ENCODE measurements at regions not wholly inside any gene's neighbourhood (a gene's known extent, or its start where the extent isn't known, plus 50 kb on each side); places are given as distances from the start of the nearest gene placed in this dataset.

DNA sequence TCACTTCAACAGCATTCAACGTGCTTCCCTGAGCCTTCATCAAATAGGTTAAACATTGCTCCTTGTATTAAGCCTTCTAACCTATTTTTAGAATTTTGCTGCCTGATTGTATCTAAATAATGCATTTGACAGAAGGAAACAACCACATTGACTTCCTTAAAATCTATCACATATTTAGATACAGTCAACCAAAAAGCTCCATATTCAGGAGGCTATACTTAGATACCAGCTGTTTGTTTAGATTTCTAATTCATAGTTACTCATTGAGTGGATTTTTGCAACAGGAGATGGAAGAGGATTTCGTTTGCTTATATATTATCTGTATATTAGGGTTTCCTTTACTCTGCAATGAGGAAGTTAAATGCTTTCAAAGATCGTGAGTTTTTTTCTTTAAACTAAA lies 241.1 kb upstream of the PPP1R2C start:
- no peak for DNase-seq

DNA sequence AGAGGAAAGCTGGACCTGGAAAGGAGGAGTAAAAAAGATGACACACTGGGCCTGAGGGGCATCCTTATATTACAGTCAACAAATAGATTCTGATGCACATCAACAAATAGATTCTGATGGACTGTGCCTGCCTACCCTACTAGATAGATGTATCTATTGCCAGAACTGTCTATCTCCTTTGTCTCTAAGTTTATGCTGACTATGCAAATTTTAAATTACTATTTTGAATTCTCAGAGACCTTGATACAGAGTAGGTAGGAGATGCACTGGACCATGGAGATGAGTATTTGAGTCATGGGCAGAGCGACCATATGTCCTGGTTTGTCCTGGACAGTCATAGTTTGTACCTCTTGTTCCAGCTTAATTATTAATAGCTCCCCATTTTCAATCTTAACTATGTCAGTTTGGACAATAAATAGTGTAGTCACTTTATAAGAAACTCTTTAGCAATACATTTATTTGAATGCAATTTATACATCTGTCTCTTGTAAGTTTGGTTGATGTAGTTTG lies 247.9 kb upstream of the PPP1R2C start:
- DNase-seq = no peak

DNA sequence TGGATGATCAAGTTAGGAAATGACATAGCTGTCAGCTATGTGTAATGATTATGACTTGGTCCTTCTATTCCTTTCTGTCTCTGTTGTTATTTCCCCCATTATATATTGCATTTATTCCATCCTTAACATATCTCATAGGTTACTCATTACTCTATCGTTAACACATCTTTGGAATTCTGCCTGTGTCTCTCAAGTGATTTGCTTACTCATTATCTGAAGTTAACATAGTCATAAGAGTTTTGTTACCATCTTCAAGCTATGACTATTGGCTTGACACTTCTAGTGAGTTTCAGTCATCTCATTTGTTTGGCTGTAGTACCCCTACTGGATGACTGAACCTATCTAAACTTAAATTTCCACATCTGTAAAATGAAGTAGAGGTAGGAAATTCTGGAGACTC lies 286.1 kb upstream of the PPP1R2C start:
- no peak for DNase-seq

DNA sequence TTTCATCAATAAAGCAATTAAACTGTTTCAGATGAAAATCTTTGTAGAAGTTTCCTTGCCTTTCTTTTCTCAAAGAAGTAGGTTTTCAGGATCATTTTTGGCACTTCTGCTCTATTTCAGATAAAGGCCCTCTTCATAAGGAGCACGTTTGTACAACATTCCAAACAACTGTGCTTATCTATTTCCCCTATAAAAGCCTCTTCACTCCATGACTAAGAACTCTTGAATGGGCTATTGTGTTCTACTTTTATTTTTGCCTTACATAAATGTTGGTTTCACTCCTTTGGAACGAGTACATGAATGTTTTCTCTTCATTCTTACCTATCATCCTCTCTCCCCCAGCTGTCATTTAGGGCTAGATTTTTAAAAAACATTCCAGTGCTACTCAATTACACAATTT lies 288.0 kb upstream of the PPP1R2C start:
- DNase-seq = no peak

DNA sequence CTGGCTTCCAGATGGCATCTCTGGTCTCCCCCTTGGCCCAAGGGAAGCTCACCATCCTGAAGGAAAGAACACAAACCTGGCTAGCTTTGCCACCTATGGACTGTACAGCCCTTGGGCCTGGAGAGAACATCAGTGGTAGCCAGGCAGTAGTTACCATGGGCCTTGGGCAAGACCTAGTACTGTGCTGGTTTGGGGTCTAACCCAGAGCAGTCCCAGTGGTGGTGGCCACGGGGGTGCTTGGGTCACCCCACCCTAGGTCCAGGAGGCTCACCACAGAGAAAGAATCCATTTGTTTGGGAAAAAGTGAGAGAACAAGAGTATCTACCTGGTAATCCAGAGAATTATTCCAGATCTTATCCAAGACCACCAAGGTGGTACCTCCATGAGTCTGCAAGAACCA lies 290.7 kb upstream of the PPP1R2C start:
- DNase-seq = no peak

DNA sequence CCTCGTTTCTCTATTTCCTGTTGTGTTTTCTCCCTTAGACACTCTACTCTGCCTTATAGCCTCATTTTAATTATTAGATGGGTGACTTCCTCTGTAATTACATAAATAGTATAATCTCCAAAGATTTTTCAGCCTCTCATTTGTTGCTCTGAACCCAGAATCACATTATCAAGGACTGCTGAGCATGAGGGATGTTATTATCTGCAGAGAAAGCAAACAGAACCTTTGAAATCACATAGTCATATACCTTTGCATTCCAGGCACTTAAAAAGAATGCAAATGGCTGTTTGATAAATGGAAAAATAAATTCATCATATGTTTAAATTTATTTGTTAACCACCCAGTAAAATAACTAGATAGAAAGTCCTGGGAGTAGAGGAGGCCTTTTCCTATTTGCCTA lies 305.1 kb upstream of the PPP1R2C start:
- DNase-seq = no peak

DNA sequence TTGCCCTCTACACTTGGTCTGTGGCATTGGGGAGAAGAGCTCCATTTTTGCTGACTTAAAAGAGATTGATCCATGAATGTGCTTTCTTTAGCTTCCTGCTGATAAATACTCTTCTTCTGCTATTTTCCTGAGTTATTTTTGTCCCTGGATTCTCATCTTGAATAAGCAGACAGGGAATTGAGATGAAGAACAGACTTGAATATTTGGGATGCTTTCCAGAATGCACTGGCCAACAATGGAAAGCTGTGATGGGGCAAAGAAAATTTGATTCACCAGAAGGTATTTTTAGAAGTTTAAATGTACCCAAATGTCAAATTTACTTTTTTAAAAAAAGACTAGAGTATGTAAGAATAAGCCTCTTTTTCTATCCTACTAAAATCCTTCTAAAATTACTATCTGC lies 309.9 kb upstream of the PPP1R2C start:
- no peak for DNase-seq

DNA sequence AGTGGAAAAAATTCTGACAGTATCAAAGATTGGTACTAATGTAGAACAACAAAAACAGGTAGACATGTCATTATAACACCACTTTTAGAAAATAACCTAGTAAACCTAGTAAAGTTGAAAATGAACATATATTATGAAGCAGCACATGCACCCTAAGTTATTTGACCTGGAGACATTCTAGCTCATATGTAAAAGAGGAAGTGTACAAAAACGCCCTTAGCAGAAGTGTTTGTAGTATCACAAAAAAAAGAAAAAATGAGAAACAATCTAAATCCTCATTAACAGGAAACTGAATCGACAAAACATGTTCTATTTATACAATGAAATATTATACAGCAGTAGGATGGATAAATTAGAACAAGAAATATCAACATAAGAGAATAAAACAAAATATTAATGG lies 318.9 kb upstream of the PPP1R2C start:
- no peak for DNase-seq

DNA sequence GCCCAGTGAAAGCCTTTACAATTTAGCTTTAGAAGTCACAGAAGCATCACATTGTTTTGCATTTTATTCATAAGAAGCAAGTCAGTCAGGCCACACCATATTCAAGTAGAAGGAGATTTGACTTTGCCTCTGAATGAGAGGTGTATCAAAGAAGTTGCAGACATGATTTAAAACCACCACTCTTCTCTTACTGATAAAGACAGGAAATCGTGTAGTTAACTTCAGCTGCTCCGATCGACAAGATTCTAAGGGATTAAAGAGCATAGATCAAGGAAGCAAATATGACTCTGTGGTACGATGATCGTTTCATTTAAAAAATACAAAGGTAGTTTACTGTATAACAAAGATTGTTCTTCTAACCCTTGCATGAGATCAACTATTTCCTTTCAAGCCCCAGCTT lies 328.0 kb upstream of the PPP1R2C start:
- no peak for DNase-seq

DNA sequence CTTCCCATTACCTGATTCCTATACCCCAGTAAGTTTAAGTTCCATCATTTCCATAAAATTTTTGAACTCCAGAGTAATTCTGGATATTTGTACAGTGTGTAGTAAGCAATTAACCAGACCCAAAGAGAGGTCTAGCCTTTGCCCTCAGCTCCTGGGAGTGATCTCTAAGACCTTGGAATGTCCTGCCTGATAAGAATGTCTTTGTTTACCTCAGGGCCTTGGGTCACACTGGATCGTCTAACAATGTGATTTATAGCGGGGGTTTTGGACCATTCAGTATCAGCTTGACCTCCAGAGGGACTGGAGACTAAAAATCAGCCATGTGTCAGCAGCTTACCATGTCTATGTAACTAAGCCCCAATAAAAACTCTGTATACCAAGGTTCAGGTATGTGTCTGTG lies 330.9 kb upstream of the PPP1R2C start:
- DNase-seq = no peak

DNA sequence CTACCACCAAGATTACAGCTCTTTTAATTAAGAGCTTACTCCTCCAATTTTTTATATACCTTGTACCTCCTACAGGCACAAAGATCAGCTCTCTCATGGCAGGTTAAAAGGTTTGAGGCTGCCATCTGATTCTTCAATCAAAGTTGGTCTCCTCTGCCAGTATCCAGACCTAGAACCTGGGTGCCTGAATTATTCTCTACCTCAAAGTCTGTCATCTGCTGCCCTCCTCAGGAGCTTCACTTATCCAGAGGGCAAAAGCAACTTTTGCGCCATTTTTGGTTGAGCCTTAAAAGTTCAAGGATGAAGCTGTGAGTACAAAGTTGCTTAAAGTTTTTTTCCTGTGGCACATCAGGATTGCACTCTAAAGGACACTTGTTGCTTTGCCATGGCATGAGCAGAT lies 343.7 kb upstream of the PPP1R2C start:
- DNase-seq = no peak

DNA sequence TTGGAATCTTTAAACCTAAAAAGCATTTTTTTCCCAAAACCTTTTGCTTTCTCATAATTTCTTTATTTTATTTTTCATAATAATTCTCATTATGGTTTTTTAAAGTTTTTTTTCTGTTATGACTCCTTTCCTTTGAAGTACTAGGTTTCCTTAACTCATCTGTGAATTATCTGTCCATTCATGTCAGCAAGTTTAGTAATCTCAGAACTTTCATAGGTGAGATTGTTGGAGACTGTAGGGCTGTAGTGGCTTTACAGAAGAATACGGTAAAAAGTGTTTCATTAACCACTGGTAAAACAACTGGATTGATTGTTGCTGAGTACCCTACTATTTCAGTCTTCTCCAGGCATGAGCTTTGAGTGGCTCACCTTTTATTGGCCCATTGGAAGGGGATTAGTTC lies 361.7 kb upstream of the PPP1R2C start:
- DNase-seq = no peak

DNA sequence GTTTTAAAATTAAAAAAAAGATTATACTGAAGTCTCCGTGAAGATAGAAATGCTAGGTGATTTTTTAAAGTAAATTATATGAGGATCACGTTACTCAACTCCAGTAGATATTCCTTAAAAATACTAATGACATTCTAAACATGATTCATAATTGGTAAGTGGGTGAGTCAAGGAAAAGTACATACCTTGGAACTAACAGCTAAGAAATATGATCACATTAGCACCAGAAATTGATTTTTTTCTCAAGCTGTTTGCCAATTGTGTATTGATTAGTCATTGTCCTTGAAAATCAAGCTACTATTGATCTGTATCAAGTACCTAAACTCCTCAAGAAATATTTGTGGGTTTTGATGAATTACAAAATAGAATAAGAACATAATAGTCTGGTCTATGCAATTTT lies 362.6 kb upstream of the PPP1R2C start:
- DNase-seq = no peak

DNA sequence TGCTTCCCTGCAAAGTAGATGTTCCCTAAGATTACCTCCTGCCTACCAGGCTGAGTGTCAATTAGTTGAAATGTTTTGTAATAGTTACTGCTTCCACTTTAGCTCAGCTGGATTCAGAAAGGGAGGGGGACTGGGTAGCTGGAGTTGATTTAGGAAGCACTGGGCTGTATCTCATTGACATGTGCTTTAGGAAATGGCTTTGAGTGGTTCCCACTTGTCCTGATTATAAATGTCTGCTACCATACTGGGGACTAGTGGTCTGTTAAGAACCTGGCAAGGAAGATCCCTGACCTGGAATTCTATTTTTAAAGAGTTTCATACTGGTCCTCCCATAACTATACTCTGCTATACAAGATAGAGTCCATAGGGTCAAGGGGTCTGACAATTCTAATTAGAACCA lies 363.9 kb upstream of the PPP1R2C start:
- no peak for DNase-seq

DNA sequence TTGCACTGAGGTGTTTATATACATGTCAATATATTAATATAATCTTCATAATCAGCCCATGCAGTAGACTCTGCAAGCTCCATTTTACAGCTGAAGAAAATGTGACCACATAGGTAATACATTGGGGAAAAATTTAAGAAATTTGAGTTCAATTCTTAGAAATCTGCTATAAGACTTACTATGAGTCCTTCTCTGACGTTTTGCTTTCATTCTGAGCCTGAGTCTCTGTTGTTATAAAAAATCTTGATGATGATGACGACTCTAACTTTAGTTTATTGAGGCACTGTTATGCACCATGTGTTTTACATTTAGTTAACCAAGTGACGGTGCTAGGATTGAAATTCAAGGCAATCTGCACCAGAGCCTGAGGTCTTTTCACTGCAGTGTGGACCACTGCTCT lies 370.3 kb upstream of the PPP1R2C start:
- DNase-seq = no peak

DNA sequence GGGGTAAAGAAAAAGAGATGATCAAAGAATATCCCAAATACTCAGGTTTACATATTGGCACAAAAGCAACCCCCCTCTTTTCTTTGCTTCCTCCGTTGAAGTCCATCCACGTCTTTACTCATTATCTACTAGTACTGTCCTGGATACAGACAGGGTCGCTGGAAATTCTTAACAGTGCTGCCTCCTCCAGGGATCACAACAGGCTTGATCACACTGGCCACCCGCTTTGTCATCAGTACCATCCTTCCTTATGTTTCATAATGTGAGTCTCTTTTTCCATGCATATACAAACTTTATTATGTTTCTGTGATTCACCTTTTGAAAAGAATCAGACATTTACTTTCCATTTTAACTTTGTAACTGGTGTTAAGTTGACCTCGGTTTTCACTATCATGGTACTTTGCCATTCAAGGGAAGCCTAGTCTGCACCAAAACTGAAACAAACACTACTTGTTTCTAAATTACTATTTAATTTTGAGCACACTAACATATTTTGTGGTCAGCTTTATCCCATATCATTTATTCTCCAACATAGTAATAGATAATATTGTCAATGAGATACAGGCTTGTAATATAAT lies 387.5 kb upstream of the PPP1R2C start:
- DNase-seq = no peak

DNA sequence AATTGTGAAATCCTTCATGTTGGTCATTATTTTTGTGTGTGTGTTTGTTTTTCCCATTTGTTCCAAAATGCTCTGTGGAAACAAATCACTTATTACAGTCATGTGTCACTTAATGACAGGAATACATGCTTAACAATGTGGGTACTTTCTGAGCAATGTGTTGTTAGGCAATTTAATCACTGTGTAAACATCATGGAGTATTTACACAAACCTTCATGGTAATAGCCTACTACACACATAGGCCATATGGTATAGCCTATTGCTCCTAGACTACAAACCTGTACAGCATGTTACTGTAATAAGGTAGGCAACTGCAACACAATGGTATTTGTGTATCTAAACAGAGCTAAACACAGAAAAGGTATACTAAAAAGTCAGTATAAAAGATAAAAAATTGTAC lies 388.9 kb upstream of the PPP1R2C start:
- no peak for DNase-seq

DNA sequence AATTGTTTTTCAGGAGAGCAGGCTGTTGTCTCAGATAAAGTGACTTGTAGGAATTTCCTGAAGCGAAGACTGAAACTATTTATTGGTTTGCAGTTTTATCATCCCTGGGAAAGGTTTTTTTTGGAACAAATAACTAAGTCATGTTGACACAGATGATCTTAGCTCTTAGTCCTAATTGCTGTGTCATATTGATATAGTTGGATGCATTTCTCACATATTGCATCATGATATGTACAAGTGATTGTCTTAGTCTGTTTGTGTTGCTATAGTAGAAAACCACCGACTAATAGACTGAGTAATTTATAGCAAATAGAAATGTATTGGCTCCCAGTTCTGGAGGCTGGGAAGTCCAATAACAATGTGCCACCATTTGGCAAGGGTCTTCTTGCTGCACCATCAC lies 397.5 kb upstream of the PPP1R2C start:
- no peak for DNase-seq

DNA sequence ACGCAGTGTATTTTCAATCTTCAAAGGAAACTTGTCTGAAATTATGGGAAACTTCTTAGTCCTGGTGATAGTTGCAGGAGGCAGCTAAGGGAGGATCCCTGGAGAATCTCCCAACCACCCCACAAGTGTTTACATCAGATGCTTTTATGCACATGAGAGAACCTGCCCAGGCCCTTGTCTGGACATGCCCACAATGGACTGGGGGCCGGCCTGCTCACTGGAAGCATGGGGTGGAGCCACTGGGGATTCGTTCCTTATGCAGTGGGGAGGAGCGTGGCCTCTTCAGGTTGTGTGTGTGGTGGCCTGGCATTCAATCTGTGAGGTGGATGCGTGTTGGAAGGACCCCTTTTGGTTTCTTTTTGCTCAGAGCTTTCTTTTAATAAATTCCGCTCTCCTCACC lies 398.7 kb upstream of the PPP1R2C start:
- DNase-seq = no peak

DNA sequence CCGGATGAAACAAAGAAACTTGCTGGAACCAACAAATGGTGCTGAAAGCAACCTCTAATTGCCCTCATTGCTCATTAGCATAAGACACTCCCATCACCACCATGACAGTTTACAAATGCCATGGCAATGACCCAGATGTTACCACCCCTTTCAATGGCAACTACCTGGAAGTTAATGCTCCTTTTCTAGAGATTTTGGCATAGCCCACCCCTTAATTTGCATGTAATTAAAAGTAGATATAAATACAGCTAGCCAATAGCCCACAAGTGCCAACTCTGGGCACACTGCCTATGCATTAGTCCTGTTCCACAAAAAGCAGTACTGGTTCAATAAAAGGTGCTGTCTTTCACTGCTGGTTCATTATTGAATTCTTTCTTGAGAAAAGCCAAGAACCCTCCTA lies 410.3 kb upstream of the PPP1R2C start:
- no peak for DNase-seq

DNA sequence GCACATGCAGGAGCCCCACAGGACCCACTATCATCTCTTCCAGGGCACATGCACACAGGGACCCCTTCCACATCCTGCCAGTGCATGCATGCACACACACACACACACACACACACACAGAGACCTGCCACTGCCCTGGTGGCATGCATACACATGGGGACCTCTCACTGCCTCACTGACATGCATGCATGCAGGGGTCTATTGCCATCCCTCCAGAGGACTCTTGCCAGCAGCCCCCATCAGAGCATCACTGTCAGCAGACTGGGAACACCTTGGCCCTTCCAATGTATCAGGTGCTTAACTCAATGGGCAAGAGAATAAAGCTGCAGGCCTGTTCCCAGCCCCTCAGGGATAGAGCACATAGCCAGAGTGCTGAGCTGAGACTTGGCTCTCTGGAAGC lies 433.6 kb upstream of the PPP1R2C start:
- DNase-seq = no peak

DNA sequence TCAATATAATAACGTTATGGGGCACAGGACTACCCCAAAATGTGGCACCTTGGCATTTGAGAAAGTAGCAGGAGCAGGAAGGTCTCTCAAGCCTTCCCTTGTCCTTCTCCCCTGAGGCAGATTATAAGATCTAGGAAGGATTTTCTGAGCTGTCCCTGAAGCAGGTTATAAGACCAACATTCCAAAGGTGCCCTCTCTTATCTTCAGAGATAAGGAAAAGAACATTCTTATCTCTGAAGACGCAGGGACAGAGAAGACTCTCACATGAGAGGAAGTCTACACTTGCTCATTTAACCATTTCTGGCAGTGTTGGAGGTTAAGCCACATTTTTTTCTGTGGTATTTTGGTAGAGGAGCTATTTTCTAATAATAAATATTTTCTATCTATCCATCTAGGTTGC lies 437.9 kb upstream of the MAOA start:
- no peak for DNase-seq

DNA sequence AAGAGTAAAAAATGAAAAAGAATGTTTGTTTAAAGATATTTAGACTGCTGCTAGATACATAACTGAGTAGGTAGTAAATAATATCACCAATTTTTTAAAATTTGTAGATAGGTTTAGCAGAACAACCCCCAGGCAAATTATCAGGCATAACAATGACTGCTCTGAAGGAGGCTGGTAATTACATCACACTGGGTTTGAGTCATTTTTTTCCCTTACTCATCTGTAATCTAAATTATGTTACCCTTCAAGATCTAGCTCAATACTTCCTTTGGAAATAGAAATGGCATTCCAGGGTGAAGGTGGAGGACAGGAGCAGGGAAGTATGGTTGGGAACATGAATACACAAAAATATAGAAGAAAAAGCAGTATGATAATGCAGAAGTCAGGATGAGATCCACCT lies 431.6 kb upstream of the MAOA start:
- DNase-seq = no peak

DNA sequence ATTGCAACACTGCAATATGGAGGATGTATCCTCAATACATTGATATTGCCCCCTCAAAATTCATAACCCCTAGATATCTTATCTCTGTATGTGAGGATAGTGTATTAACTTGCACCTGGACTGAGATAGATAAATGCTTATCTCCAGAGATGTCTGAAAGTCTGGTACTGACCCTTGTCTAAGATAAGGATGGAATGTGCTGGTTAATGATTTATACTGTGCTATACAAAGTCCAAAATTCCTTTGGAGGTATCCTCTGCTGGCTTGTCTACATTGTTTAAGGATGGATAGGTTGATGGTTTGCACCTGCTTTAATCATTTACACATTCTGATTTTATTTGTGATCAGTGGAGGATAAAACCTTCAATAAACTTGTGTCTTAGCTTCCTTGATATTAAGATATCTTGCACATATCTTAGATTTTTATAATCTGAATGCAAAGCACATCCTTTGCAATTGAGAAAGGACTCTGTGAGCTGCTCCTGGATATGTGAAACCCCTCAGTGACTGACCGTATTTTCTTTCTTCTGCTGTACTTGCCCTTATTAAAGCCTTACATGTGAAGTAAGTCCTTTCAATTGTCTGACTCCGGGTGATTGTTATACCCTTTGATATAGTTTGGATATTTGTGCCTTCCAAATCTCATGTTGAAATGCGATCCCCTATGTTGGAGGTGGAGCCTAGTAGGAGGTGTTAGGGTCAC lies 430.3 kb upstream of the MAOA start:
- no peak for DNase-seq

DNA sequence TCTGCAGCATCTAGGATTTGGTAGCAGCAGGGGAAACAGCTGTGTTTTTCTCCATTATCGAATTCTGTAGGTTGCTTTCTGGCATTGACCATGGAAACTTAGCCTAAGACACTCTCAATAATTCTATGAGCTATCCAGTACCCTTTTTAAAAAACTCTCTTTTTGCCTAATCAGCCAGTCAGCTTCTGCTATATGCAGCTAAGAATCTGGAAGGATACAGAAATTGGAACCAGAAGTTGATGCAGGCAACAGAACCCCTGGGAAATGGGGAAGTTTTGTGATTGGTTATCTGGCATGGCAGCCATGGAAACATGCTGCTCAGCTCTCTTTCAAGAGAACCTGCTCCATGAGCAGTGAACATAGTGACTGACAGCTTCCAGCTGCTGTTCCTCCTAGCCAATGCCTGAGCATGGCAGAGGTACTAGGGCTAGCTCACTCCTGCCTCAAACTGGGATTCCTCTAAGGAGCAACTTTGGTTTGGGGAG lies 417.6 kb upstream of the MAOA start:
- DNase-seq = no peak

Data from KG1 (cell line).